ENCODE measurements at regions not wholly inside any gene's neighbourhood (a gene's known extent, or its start where the extent isn't known, plus 50 kb on each side); places are given as distances from the start of the nearest gene placed in this dataset.

GRCh38 chr2:129812071-129812470, 167.4 kb upstream of the RAB6C start:
- TF ChIP-seq CTCF (IDR thresholded peaks at IDR 0.05) (no peak), POLR2A (IDR thresholded peaks at IDR 0.05) (no peak)

Data from lower leg skin (tissue), 3 donors.